Immature natural killer cell (primary cell): ENCODE measurements at regions not wholly inside any gene's neighbourhood (a gene's known extent, or its start where the extent isn't known, plus 50 kb on each side); places are given as distances from the start of the nearest gene placed in this dataset.
A peak's percentile ranks its signal among the peaks of the same experiment; 100 is the strongest.
"Not testable (repeated sequence)": the region's sequence is repeated elsewhere in the genome, so short reads cannot be mapped to it uniquely, and the experiment has no call there.

Source experiments
- DNase-seq, 3 donors: peaks; one replicate each; pipeline ENCODE4 v3.0.0; 2022; ENCODE audit warnings: mixed read lengths in 1 of 3
- H3K27ac Mint-ChIP-seq, 6 donors: one replicate each; pipeline ENCODE4 v1.8.0; 2020; ENCODE audit warnings: mixed read lengths in 6 of 6, mild to moderate bottlenecking in 5 of 6, inconsistent platforms in 4 of 6, moderate library complexity in 3 of 6
- H3K27me3 Mint-ChIP-seq, 3 donors: one replicate each; pipeline ENCODE4 v1.8.0; 2020 to 2021; ENCODE audit warnings: low read depth in 3 of 3, mild to moderate bottlenecking in 3 of 3, mixed read lengths in 3 of 3, moderate library complexity in 3 of 3, inconsistent platforms in 1 of 3
- H3K36me3 Mint-ChIP-seq, 3 donors: one replicate each; pipeline ENCODE4 v1.8.0; 2020; ENCODE audit warnings: mixed read lengths in 3 of 3, inconsistent platforms in 2 of 3, mild to moderate bottlenecking in 2 of 3
- H3K4me1 Mint-ChIP-seq, 2 donors: one replicate each; pipeline ENCODE4 v1.8.0; 2020; ENCODE audit warnings: inconsistent platforms in 2 of 2, mild to moderate bottlenecking in 2 of 2, mixed read lengths in 2 of 2, moderate library complexity in 1 of 2
- H3K4me3 Mint-ChIP-seq, 5 donors: one replicate each; pipeline ENCODE4 v1.8.0; 2020; ENCODE audit warnings: mild to moderate bottlenecking in 5 of 5, mixed read lengths in 5 of 5, inconsistent platforms in 3 of 5, moderate library complexity in 3 of 5
- H3K9me3 Mint-ChIP-seq, 6 donors: one replicate each; pipeline ENCODE4 v1.8.0; 2020; ENCODE audit warnings: mild to moderate bottlenecking in 6 of 6, mixed read lengths in 6 of 6, inconsistent platforms in 4 of 6, moderate library complexity in 3 of 6

DNA sequence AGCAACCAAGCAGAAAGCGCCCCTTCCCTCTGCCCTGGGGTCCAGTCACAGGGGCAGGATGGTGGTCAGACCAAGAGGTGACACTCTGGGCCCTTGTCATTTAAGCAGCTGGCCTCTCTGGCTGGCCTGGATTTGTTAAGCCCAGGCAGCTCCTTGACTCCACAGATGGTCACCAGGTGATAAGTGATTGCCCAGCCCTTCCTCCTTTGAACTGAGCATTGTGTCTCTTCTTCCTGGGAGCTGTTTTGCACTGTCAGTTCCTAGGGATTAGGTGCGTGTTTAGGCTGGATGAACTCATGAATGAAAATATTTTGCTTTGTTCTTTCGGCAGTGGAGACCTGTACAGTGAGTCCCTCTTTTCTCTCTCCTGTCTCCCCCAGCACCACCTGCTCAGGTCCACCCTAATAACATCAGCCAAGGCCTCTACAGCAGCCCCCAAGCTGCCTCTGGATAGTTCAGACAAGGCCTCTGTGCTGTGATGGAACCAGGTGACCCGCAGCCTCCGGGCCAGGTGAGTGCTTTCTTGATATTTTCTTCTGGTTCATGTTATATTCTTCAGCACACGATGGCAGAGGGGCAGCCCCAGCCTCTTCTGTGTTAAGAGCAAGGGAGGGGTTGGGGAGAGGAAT lies 139.7 kb upstream of the PITX1 start:
- Mint-ChIP-seq H3K4me3 (no peak overlapping the region), H3K9me3 (no peaks in the 10 kb centered on the region), H3K27ac (no peak overlapping the region), H3K4me1 (no peaks in the 10 kb centered on the region), H3K27me3 (peaks cover 1 to 9% (median 3%) of the 10 kb centered on the region in 3 donors), H3K36me3 (no peaks in the 10 kb centered on the region)
- DNase-seq, result no peak

DNA sequence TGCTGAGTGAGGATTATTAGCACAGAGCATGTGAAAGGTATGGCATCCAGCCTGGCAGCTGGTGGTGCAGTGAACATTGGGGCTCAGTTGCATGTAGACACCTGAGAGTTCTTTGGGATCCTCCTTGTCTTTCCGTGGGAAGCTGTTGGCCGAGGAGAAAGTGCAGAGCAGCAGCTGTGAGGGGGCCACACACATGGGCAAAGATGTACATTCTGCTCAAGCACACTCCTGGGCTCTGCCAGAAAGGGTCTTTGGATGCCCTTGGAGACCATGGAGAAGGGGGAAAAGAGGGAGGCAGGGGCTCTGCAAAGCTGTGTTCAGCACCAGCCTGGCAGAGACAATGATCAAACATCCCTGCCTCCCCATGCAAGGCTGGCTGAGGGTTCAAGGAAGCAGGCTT lies 138.7 kb upstream of the PITX1 start:
- Mint-ChIP-seq H3K27me3 (peaks cover 0 to 9% (median 3%) of the 10 kb centered on the region in 3 donors), H3K4me3 (no peak overlapping the region), H3K36me3 (no peaks in the 10 kb centered on the region), H3K27ac (no peak overlapping the region), H3K4me1 (no peaks in the 10 kb centered on the region), H3K9me3 (no peaks in the 10 kb centered on the region)
- DNase-seq, result no peak

DNA sequence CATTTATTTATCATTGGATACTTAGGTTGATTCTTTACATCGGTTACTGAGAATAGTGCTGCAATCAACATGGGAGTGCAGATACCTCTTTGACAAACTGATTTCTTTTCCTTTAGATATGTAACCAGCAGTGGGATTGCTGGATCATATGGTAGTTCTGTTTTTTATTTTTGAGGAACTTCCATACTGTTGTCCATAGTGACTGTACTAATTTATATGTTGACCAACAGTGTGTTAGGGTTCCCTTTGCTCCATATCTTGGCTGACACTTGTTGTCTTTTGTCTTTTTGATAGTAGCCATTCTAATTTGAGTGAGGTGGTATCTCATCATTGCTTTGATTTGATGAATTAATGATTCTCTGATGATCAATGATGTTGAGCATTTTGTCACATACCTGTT lies 137.3 kb upstream of the PITX1 start:
- no peak overlapping the region for H3K4me3 Mint-ChIP-seq
- H3K9me3 Mint-ChIP-seq, result no peaks in the 10 kb centered on the region
- no peak overlapping the region for H3K27ac Mint-ChIP-seq
- no peaks in the 10 kb centered on the region for H3K4me1 Mint-ChIP-seq
- peaks cover 0 to 9% (median 3%) of the 10 kb centered on the region in 3 donors for H3K27me3 Mint-ChIP-seq
- no peak for DNase-seq
- no peaks in the 10 kb centered on the region for H3K36me3 Mint-ChIP-seq

DNA sequence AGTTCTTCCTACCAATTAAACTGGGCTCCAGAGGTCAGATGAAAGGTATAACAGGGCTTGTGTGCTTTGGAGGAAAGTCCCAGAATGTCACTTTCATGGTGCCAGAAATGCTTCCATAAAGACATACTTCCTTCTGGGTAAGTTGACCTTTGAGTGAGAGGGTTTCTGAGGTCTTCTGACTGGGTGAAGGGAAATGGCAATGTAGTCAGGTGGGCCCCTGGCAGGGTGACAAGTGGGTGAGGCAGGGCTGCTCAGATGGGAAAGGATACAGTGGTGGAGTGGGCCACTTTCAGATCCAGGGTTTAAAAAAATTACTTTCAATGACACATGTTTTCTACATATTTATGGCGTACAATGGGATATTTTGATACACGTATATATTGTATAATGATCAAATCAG lies 136.5 kb upstream of the PITX1 start:
- Mint-ChIP-seq H3K4me3 (no peak overlapping the region), H3K36me3 (no peaks in the 10 kb centered on the region), H3K27ac (no peak overlapping the region), H3K27me3 (peaks cover 0 to 7% (median 4%) of the 10 kb centered on the region in 3 donors), H3K4me1 (no peaks in the 10 kb centered on the region), H3K9me3 (no peaks in the 10 kb centered on the region)
- DNase-seq, result no peak

DNA sequence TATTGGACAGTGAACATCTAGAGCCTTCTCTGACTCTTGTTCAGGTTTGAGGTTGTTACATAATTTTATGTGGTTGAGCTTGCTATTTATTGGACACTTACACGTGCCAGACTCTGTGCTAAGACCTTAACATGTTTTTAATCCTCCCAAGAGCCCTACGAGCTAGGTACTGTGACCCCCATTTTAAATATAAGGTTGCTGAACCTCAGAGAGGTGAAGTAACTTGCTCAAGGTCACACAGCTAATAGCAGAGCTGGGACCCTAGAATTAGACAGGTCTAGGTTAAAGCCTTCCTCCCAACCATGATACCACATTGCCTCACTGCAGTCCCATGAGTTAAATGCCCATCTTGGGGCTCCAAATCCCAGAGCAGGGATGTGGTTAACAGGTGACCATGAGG lies 135.7 kb upstream of the PITX1 start:
- Mint-ChIP-seq H3K9me3 (no peaks in the 10 kb centered on the region), H3K36me3 (no peaks in the 10 kb centered on the region), H3K4me3 (no peak overlapping the region), H3K4me1 (no peaks in the 10 kb centered on the region), H3K27ac (no peak overlapping the region), H3K27me3 (peaks cover 0 to 7% (median 2%) of the 10 kb centered on the region in 3 donors)
- DNase-seq, result no peak

DNA sequence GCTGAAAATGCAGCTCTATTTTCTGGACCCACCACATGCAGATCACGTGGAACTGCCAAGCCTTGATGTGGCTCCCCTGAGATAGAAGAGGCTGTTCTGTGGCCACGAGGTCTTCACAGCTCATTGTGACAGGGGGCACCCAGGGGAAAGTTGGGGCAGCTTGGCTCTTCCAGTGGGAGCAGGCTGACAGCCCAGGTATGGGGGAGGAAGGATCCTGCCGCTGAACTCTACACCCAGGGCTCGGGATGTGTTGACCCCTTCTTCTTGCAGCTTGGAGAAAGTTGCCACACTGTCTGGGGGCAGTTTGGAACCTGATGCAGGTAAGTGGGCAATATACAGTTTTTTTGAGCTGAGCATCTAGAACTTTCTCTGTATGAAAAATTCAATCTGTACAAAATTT lies 133.6 kb upstream of the PITX1 start:
- Mint-ChIP-seq H3K27ac (no peak overlapping the region), H3K4me3 (no peak overlapping the region), H3K4me1 (no peaks in the 10 kb centered on the region), H3K36me3 (no peaks in the 10 kb centered on the region), H3K9me3 (peaks cover 0 to 9% (median 0%) of the 10 kb centered on the region in 6 donors), H3K27me3 (peaks cover 0 to 4% (median 2%) of the 10 kb centered on the region in 3 donors)
- DNase-seq, result no peak

DNA sequence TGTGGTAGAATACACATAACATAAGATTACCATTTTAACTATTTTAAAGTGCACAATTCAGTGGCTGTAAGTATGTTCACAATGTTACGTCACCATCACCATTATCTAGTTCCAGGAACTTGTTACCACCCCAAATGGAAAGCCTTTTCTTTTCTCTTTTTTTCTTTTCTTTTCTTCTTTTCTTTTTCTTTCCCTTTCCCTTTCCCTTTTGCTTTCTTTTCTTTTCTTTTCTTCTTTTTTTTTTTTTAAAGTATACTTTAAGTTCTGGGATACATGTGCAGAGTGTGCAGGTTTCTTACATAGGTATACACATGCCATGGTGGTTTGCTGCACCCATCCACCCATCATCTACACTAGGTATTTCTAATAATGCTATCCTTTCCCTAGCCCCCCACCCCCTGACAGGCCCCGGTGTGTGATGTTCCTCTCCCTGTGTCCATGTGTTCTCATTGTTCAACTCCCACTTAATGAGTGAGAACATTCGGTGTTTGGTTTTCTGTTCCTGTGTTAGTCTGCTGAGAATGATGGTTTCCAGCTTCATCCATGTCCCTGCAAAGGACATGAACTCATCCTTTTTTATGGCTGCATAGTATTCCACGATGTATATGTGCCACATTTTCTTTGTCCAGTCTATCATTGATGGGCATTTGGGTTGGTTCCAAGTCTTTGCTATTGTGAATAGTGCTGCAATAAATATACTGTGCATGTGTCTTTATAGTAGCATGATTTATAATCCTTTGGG lies 131.0 kb upstream of the PITX1 start:
- H3K36me3 Mint-ChIP-seq, H3K4me1 Mint-ChIP-seq, H3K4me3 Mint-ChIP-seq, DNase-seq, H3K27me3 Mint-ChIP-seq, H3K27ac Mint-ChIP-seq: not testable (repeated sequence)
- peaks cover 0 to 13% (median 0%) of the 10 kb centered on the region in 6 donors for H3K9me3 Mint-ChIP-seq

DNA sequence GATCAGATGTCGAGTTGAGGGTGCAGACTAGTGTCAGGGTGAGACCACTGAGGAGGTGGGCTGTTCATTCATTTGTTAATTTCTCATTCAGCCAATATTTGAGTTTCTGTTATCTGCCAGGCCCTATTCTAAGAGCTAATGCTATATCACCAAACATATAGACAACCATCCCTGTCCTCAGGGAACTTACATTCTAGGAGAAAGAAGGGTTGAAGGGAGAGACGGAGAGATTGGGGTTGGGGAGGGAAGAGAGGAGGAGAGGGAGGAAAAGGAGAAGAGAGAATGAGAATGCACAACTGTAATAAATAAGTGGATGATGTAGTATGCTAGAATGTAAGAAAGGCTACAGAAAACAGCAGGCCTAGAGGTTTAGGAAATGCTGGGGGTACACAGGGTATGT lies 129.9 kb upstream of the PITX1 start:
- no peak overlapping the region for H3K27ac Mint-ChIP-seq
- no peak for DNase-seq
- H3K4me3 Mint-ChIP-seq, result no peak overlapping the region
- no peaks in the 10 kb centered on the region for H3K36me3 Mint-ChIP-seq
- peaks cover 0 to 13% (median 3%) of the 10 kb centered on the region in 6 donors for H3K9me3 Mint-ChIP-seq
- peaks cover 0 to 2% (median 2%) of the 10 kb centered on the region in 3 donors for H3K27me3 Mint-ChIP-seq
- H3K4me1 Mint-ChIP-seq, result no peaks in the 10 kb centered on the region

DNA sequence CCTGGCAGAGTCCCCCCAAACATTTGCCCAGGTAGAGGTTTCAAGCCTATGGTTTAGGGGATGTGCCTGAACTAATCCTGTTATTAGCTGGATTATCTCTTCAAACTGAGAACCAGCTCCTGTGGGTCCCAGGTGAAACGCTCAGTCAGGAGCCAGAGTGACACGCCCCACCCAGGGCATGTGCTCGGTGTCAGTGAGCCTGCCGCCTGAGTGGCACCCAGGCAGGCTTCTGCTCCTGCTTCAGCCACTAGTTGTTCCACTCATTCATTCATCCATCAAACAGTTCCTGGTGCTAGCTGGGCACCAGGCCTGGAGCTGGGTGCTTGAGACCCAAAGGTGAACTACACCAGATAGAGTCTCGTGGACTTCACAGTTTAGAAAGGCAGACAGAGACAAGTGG lies 129.4 kb upstream of the PITX1 start:
- Mint-ChIP-seq H3K4me3 (peak overlapping the region in 1 of 5 donors; percentile 4), H3K4me1 (no peaks in the 10 kb centered on the region), H3K9me3 (peaks cover under 1 to 13% (median 5%) of the 10 kb centered on the region in 6 donors), H3K27ac (no peak overlapping the region), H3K27me3 (peaks cover 0 to 2% (median 2%) of the 10 kb centered on the region in 3 donors), H3K36me3 (no peaks in the 10 kb centered on the region)
- DNase-seq, result no peak

DNA sequence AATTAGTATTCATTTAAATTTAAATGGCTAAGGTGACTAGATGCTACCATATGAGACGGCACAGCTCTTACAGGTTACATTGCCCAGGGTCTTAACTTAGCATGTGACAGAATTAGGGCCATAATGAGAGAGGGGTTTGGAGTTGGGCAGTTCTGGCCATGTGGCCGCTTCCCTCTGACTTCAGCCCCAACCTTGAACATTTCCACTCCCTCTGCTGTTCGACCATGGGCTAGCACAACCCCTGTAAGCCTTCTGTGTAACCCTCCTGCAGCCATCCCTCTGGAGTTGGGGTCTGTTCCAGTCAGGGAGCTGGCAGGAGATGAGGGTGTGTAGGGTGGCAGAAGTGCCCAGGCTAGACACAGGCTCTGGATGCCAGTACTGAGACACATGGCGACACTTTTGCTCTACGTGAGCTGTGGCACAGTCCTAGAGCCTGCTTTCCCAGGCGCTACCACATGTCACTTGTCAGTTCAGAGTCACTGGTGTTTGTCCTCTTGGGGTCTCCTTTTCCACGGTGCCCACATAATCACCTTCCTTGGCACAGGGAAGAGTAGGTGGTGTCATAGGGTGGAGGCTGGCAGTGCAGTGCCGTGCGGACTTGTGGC lies 128.7 kb upstream of the PITX1 start:
- Mint-ChIP-seq H3K27ac (no peak overlapping the region), H3K9me3 (peaks cover 3 to 13% (median 8%) of the 10 kb centered on the region in 6 donors), H3K27me3 (peaks cover 0 to 2% (median 2%) of the 10 kb centered on the region in 3 donors), H3K4me3 (no peak overlapping the region), H3K4me1 (no peaks in the 10 kb centered on the region), H3K36me3 (no peaks in the 10 kb centered on the region)
- DNase-seq, result no peak

DNA sequence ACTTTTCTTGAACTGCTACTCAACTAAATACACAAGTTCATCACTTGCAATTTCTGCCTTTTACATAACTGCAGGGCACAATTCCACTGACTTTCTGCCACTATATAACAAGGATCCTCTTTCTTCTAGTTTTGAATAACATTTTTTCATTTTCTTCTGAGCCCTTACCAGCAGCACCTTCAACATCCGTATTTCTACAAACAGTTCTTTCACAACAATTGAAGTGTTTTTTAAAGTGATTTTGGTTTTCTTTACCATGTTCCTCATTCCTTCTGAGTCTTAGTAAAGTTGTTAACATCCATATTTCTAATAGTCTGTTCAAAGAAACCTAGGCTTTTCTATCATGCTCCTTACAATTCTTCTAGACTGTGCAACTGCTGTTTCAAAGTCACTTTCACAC lies 127.2 kb upstream of the PITX1 start:
- no peaks in the 10 kb centered on the region for H3K4me1 Mint-ChIP-seq
- H3K27ac Mint-ChIP-seq, result no peak overlapping the region
- peaks cover 3 to 13% (median 8%) of the 10 kb centered on the region in 6 donors for H3K9me3 Mint-ChIP-seq

DNA sequence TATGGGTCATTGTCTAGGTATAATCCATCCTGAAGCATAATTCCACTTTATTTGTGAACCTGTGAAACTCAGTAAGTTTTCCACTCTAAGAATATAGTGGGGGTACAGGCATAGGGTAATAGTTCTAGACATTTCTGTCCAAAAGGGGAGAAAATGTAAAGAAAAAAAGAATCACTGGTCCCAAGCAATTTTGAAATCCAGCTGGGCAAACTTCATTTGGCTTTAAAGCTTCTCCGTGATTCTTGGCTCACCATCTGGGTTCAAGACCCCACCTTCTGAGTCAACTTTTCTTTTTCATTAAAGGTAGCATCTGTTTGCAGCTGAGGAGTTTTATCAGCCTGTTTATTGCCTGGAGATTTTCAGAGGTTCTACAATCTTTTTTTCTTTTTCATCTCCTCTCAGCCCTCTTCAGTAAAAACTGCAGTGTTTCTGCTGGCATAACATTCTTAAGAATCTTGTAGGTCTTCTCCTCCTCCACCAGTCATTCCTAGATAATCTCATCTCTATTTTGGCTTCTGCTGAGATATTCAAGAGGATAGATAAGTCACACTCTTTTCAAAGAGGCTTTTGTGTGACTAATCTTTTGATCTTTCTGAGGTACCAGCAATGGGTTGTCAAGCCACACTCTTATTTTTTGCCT lies 126.1 kb upstream of the PITX1 start:
- H3K9me3 Mint-ChIP-seq, result peaks cover 3 to 13% (median 8%) of the 10 kb centered on the region in 6 donors
- H3K27me3 Mint-ChIP-seq, result peaks cover 0 to 2% (median 0%) of the 10 kb centered on the region in 3 donors
- DNase-seq, result no peak
- H3K4me1 Mint-ChIP-seq, result no peaks in the 10 kb centered on the region
- no peak overlapping the region for H3K27ac Mint-ChIP-seq
- no peak overlapping the region for H3K4me3 Mint-ChIP-seq
- H3K36me3 Mint-ChIP-seq, result no peaks in the 10 kb centered on the region

More for the DNA sequence above, 127.2 kb upstream of the PITX1 start:
- Mint-ChIP-seq H3K36me3 (no peaks in the 10 kb centered on the region), H3K4me3 (no peak overlapping the region), H3K27me3 (peaks cover 0 to 2% (median 2%) of the 10 kb centered on the region in 3 donors)
- no peak for DNase-seq

DNA sequence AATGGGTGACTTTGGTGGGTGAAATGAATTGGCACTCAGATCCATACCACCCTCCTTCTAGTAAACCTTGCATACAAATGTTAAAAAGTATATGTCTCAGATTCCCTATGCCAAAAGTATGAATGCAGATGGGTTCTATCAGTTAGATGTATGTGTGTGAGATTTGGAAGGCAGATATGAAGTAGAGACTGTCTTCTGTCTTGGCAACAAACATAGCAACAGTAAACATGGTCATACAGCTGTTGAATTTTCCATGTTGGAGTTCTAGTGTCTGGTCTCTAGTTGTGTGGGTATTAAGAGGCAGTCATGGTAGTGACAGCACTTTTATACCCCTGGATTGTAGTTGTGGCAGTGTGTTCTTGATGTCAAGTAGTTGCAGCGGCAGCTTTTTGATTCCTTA lies 125.6 kb upstream of the PITX1 start:
- DNase-seq, result no peak
- H3K36me3 Mint-ChIP-seq, result no peaks in the 10 kb centered on the region
- H3K4me1 Mint-ChIP-seq, result no peaks in the 10 kb centered on the region
- H3K27me3 Mint-ChIP-seq, result peaks cover 0 to 2% (median 0%) of the 10 kb centered on the region in 3 donors
- H3K9me3 Mint-ChIP-seq, result peaks cover 3 to 13% (median 8%) of the 10 kb centered on the region in 6 donors
- H3K4me3 Mint-ChIP-seq, result no peak overlapping the region
- H3K27ac Mint-ChIP-seq, result no peak overlapping the region

DNA sequence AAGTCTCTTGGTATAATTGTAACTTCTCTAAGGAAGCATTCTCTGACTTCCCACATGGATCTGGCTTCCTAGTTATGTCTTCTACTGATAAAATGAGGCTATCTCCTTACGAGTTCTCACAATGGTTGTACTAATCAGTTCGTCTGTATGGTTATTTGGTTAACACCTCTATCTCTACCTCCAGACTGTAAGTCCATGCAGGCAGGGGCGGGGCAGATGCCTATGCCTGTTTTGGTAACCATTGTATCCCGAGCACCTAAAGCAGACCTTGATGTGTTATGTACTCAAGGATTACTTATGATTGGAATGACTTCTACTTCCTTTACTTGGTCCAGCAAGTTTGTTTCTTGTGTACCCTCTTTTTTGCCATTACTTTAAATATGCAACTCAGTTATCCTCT lies 125.0 kb upstream of the PITX1 start:
- H3K27ac Mint-ChIP-seq, result no peak overlapping the region
- peaks cover 3 to 9% (median 8%) of the 10 kb centered on the region in 6 donors for H3K9me3 Mint-ChIP-seq
- DNase-seq, result no peak
- H3K36me3 Mint-ChIP-seq, result no peaks in the 10 kb centered on the region
- H3K4me3 Mint-ChIP-seq, result no peak overlapping the region
- no peaks in the 10 kb centered on the region for H3K4me1 Mint-ChIP-seq
- H3K27me3 Mint-ChIP-seq, result peaks cover 0 to 2% (median 0%) of the 10 kb centered on the region in 3 donors
